Right lung (tissue), 2 donors: ENCODE measurements at regions not wholly inside any gene's neighbourhood (a gene's known extent, or its start where the extent isn't known, plus 50 kb on each side); places are given as distances from the start of the nearest gene placed in this dataset.
A peak's percentile ranks its signal among the peaks of the same experiment; 100 is the strongest.

Source experiments
- DNase-seq, 2 donors: peaks; one replicate each; pipeline ENCODE4 v3.0.0-alpha.2; 2013

DNA sequence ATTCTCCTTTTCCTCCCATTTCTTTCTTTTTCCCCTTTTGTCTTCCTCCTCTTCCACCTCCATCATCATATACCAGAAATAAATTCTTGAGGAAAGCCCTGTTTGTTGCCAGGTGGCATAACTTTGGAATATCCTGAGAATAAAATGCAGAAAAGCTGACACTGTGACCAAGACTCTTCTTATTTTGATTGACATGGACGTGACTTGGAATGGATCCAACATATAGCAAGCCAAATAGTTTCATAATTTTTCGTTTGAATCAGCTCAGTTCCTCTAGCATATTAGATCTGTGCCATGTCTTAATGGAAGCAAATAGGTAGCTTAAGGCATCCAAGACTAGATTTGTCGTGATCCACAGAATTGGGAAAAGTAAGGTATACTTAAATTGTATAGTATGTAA, 354.7 kb upstream of the FIGN start:
- no peak for DNase-seq

DNA sequence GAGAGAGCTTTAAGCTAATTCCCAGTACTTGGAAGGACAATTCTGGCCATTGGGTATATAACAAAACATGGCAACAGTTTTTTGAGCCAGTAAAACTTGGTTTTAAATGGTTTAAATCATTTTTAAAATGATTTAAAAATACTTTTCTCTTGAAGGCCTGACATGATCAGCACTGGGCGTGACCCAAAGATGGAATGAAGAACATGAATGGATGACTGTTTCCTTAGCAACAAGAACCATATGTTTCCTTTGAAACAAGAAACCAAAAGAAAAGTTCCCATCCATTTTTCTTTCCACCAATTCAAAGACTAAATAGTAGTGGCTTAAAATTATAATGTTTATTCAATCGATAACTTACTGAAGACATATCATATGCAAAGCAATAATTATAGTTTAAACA, 348.3 kb upstream of the FIGN start:
- DNase-seq, result no peak

DNA sequence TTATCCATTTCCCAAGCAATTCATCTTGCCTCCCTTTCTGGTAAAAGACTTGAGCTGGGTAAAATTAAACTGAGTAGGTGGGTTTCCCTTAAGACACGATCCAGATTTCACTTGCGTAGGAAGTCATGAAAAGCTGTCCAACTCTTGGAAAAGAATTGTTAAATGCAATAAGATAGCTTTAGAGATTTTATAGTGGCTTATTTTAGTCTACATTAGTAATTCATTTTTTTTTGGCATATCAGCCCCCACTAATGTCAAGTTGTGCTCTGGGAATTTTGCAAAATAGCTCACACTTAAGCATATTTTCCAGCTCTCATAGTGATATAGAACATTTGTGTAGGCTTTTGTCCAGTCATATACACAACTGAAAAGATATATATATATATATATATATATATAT, 344.7 kb upstream of the FIGN start:
- no peak for DNase-seq

DNA sequence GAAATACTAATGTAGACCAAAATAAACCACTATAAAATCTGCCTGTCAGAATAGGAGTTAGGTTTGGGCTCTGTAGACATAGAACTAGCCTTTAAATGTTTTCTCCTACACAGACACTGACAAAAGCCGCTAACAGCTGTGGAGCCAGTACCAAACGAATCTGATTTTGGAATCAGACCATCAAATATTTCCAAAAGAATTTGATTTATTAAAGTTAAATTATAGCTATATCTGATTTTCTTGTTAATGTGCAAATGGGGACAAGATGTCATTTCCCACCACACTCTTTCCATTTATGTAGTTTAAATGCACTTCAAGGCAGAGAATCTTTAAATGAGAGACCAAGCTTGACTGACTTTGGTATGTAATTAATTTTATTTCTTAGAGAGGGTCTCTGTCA, 343.4 kb upstream of the FIGN start:
- no peak for DNase-seq

DNA sequence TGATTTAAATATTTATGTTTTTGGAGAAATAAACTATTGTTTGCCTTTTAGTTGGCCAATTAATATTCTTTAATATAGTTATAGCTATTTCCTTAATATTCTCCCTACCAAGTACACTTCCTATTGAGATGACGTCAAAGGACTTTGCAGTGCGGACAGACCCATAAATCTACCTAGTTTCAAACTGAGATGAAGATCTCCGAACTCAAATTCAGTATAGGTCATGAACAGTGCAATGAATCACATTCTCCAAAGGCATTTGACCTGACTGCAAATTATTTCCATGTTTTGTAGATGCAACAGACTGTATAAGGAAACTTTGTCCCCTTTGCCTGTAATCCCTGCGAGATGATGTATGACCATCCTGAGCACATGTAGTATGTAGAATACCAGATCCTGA, 342.6 kb upstream of the FIGN start:
- no peak for DNase-seq

DNA sequence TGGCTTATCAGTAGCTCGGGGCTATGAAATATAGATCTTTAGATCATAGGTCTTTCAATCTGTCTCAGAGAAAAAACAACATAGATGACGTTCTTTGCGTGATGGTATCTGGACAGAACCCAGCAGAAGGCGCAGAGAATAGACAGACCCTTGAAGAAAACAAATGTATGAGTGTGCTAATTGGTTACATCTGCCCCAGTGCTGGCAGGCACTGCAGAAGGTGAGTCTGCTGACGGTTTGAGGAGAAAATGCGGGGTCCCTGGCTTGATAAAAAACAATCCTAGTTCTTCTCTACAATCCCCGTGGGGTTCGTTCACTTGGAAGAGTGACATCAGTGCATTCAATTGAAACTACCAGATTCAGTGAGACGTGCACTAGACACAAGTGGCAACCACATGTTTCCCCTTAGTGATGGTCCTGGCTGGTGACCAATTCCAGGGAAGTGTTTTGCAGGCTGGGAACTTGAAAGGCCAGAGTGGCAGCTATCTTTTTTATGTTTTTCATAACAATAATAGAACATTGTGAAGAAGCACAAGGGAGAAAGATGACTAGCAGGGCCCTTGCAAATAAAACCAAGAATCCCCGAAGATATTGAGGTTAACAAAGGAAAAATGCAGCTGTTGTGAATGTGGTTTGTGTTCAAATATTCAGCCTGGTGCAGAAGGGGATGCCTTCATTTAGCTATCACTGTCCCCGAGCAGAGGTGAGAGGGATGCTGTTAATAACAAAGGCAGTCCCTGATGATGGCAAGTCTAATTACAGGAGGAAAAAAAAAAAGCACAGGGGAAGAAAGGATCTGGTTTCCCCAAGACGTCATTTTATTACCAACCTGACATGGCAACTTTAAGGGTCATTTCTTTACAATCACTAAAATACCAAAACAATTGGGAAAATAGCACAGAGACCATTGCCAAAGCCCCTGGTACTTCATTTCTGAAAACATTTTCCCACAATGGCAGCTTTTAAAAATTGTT, 337.6 kb upstream of the FIGN start:
- no peak for DNase-seq

DNA sequence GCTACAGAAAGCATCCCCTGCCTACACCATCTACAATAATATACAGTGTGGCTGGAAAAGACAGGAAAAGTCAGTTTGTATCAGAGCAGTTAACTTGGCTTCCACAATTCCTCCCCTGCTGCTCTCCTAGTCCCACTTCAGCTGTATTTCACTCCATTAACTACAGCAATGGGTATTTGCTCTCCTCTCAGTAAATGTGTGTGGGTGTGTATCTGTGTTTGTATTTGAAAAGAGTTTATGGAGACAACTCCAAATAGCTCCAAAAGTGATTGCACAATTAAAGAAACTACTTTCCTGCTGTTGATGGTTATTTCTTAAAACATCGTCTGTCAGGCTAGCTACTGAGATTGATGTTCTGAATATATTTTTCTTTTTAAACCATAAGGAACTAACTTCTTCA, 333.7 kb upstream of the FIGN start:
- no peak for DNase-seq

DNA sequence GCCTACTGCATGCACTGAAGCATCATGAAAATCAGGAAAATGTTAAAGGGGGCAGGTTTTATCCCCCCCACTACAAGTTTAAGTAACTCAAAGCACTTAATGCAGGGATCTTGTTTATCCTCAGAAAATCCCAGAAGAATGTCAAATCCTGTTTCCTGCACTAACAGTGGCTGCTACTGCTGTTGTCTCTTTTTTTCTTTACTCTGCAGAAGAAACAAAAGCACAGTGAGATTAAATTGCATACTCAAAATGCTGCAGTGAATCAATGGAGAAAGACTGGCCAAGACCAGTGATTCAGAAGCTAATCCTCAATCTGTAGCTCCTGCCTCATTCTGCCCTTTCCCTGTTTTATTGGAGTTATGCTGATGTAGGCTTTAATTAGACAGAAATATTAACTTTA, 332.3 kb upstream of the FIGN start:
- no peak for DNase-seq

DNA sequence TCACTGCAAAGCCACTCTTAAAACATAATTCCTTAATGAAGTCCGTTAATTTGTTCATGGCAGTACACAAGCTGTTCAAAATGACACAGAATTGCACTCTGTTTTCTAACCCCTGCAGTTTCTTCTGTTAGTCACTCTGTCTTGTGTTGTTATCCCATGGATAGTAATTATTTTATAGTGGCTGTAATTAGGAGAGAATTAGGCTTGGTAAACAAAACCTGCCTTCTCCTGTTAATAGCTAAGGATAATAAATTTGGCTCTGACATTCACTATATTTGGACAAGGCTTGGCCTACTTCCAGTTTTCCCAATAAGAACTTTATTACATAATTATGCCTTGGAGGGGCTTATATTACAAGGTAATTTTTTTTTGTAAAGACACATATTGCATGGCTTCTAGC, 330.3 kb upstream of the FIGN start:
- no peak for DNase-seq

DNA sequence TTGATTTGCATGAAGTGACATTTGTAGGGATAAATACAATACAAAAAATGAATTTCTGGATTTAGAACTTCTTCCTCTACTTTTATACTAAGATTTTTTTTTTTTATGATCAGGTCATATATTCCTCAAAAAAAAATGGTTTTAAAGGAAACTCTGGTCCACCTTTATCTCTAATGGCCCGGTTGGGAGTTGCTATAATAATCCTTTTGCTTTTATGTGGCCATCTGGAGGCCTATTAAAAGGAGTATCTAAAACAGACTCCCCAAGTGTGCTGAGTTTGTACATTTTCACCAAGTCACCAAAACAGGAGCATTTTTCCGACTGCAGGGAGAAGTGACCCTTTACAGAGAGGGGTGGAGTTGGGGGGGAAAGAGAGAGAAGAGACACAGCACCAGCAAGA, 329.2 kb upstream of the FIGN start:
- no peak for DNase-seq

DNA sequence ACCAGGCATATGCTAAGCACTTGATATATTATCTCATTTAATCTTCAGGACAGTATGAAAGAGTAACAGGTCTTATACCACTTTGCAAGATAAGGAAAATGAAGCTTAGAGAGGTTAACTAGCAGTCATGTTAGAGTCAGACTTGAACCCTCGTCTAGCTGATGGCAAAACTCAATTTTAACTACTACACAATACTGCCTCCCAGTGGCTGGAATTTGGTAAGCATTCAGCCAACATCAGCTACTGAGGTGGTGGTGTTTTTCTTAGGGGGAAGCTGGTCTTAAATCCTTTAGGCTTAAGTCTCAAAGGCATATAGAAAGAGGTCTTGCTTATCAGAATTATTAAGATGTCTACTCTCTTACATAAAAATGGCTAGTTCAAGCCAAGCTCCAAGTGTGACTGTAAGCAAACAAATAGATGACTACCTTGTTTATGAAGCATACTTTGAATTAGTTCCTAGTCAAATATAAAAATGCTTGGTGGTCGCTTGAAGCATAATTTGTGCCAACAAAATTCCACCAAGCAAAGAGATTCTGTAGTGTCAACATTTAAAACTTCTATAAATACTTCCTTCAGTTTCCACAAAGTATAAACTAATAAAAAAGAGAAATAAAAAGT, 325.4 kb upstream of the FIGN start:
- DNase-seq, result peak in 1 of 2 donors; percentile 15

DNA sequence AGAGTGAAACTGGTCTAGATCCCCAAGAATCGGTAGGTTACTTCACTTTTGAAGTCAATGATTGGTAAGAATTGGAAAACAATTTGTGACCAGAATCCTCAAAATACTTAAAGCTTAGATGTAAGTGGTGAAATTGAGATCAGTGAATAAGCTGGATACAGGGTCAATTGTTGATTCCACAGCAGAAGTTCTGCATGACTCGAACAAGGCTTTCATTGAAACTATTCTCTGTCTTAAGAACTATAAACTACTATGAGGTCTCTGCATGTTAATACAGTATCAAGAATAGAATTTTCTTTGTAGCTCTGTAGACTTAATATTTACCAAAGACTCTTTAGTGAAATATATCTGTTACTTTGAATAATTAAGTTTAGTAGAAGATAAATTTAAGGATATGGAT, 324.2 kb upstream of the FIGN start:
- no peak for DNase-seq

DNA sequence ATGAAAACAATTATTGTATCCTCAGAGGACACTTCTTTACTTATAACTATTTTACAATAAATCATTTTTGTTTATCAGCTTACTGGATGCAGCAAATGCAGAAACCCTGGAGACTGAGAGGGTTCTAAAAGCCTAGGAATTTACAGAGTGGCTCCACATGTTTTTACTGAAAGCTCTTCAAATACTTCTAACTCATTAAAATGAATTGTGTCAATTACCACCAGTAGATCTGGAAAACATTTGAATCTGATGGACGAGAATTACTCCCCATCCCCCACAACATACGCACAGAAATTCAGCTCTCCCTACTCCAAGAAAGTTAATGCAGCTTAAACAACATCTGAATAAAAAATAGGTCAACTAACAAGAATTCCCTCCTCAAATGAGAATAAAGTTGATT, 319.8 kb upstream of the FIGN start:
- no peak for DNase-seq

DNA sequence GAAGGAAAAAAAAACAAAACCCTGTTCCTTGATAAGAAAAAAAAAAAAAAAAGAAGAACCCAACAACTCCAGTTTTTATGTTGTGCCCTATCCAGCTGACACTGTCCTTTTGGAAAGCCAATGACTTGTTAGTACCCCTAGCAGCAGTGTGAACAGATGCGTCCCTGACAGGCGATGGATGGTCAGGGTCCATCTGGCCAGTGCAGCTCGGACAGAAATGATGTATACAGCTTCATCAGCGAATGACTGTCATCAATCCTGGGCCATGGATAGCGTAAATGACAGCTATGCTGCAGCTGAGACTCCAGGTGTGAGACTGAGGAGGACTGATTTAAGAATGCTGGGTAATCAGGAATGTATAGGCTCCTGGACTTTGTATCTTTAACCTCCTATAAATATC, 318.8 kb upstream of the FIGN start:
- no peak for DNase-seq

DNA sequence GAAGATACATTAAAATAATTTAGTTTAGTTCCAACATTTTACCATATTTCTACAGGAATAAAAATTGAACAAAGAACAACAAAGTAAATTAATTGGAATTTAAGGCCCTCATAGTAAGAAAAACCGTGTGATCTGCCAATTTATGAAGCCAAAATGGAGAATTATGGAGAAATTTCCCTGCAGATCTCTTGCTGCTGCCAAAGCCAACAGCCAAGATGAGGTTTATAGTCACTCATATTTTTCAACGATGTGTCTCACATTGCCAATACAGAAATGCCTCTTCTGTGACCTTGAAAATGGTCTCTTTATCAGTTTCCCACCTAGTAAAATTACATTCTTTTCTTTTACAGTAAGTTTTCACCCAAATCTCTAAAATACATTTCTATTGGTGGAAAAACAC, 317.2 kb upstream of the FIGN start:
- DNase-seq, result peak; percentile 30 to 39

DNA sequence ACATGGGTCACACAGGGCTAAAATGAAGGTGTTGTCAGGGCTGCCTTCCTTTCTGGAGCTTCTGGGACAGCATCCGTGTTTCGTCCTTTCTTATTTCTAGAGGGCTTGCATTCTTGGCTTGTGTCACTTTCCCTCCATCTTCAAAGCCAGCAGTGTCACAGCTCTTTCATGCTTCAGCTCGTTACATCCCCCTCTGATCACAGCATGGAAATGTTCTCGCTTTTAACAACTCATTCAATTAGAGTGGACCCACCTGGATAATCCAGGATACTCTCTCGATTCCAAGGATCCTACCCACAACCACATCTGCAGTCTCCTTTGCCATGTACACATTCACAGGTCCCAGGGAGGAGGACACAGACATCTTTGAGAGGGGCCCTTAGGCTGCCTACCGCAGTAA, 316.2 kb upstream of the FIGN start:
- DNase-seq, result peak in 1 of 2 donors; percentile 7

DNA sequence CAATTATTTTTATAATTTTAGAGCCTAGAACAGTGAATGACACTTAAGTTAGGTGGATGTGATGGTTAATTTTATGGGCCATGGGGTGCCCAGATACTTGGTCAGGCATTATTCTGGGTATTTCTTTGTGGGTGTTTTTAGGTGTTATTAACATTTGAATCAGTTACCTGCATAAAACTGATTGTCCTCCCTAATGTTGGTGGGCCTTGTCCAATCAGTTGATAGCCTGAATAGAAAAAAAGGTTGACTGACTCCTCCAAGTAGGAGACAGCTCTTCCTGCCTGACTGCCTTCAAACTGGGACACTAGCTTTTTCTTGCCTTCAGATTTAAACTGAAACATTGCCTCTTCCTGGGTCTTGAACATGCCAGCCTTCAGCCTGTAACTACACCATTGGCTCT, 312.9 kb upstream of the FIGN start:
- no peak for DNase-seq

DNA sequence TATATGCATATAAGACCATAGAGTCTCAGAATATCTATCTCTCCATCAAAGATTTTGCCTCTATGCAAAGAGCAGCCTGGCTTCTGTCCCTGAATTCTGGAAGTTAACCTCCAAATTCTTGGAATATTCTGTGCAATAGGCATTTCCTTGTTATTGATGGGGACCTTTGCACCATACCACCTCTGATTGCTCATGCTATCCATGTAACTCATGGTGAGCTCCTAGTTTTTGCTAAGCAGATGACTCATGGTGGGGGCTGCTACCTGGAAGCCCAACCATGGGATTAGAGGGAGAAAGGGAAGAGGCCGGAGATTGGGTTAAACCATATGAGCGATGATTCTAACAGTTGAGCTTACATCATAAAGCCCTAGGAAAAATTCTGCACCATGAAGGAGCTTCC, 310.2 kb upstream of the FIGN start:
- no peak for DNase-seq

DNA sequence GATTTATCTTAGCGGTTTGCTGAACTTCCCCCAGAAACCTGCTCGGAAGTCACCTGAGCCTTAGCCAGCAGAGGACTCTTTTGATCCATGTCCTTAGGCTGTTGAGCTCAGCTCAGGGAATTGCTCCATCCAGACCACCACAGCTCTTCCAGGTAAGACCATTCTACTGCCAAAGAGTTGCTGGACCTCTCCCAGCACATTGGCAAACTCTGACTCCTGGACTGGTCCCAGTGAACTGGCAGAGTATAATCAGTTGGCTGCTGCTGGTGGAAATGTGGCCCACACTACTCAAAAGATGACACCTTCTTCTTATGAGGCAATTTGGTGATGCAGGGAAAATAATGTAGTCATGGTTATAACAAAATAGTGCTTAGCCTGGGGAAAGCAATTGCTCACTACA, 308.8 kb upstream of the FIGN start:
- no peak for DNase-seq

DNA sequence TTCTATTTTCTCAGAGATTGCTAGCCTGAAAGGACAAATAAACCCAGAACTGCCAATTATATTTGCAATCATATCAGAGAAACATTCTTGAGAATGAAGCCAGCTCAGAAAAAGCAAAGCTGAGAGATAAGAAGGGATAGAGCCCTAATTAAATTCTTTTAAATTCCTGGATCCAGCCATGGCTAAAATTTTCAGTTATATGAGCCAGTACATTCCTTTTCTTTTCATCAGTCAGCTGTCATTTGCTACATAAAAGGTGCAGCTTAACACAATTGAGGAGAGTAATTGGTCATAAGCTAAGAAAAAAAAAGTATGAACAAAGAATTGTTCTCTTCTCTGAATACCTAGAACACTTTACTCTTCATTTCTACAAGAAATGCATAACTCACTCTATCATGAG, 303.5 kb upstream of the FIGN start:
- DNase-seq, result no peak

DNA sequence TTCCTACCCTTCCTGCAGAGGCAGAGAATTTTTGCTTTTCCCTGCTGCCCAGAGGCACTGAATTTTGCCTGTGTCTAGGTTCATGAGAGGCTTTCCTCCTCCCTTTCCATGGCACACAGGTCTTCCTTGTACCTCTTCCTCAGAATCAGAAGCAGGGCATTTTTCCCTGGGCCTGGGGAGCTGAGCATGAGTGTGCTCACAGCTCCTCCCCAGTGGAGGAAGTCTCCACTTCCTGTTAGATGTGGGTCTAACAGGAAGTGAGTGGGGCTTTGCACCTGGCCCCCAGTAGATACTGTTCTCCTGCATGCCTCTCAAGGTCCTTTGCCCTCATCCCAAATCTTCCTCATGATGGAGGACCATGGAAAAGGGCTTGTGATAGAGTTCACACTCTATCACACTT, 297.2 kb upstream of the FIGN start:
- no peak for DNase-seq

DNA sequence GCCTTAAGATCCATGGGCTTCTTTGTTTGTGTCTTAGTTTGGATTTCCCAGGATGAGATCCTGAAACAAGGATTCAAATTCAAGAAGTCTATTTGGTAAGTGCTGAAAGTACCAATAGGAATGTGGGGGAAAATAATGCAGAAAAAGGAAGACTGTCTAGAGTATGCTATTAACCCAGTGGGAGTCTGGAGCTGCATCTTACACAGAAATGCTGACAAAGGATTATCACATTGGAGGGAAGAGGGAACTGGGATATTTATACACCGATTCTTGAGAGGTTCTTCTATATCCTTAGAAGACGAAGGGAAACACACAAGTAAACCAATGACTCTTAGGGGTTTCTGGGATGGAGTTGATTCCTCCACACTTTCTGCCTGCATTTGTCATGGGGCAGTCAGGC, 294.8 kb upstream of the FIGN start:
- no peak for DNase-seq

DNA sequence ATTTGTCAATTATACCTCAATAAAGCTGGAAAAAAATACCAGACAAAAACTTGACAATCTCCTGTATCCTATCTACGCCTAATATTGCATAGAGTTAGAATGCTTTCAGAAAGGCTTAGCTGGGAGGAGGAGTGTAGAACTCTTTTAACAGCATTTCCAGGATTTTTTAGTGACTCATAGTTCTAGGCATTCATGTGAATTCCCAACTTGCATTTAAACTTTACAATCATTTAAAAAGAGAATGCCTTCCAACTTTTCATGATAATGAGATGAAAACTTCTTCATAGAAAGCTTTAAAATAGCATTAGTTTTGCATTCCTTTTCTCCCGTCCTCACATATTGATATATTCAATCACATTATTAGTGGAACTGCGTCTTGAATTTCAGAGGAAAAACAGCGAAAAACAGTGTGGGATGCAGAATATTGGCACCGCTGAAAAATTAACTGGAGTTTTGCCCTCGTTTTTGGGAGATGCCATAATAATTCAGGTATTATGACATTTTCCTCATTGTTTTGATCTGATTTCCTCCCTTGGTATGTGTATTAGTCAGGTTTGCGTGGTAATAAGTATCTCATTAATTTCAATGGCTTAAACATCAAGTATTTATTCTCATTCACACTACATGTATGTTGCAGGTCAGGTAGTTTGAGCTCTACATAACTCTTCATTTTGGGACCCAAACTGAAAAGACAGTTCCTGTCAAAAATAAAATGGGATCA, 293.2 kb upstream of the FIGN start:
- DNase-seq, result no peak
